ENCODE measurements at regions not wholly inside any gene's neighbourhood (a gene's known extent, or its start where the extent isn't known, plus 50 kb on each side); places are given as distances from the start of the nearest gene placed in this dataset.

- no peaks in the 10 kb centered on the region for H3K9me1 ChIP-seq (ENCODE audit: insufficient read depth, low read length)
- no peak overlapping the region for H2AFZ ChIP-seq (replicated peaks; ENCODE audit: low read length, poor library complexity)
- H2BK5ac ChIP-seq (ENCODE audit: low read depth, low read length, poor library complexity, severe bottlenecking): no peak overlapping the region
- no peak overlapping the region for H3K4me2 ChIP-seq (ENCODE audit: low read depth, low read length)
- no peak overlapping the region for H3K23ac ChIP-seq (ENCODE audit: low read depth, low read length)
- no peak overlapping the region for H3K14ac ChIP-seq (replicated peaks; ENCODE audit: low read depth, low read length)
- ChIA-PET CTCF (no interaction called here), POLR2A (ENCODE audit: unreplicated experiment) (no interaction called here)
- H2BK15ac ChIP-seq (ENCODE audit: low read depth, low read length): no peak overlapping the region
- no peak overlapping the region for H2AK5ac ChIP-seq (ENCODE audit: low read depth, low read length)
- intact Hi-C loops (cut with micrococcal nuclease) (no loop called here), in situ Hi-C loops (cut with MboI; ENCODE audit: low sequenced_read_pairs) (no loop called here), dilution Hi-C loops (cut with HindIII; ENCODE audit: low sequenced_read_pairs, unreplicated experiment) (no loop called here)
- H2BK20ac ChIP-seq (ENCODE audit: low read depth, low read length): no peak overlapping the region
- H2AK9ac ChIP-seq (replicated peaks; ENCODE audit: low read depth, low read length, poor library complexity): no peak overlapping the region
- no peaks in the 10 kb centered on the region for H3K36me3 ChIP-seq (ENCODE audit: control insufficient read depth, insufficient read depth, low read length)
- no TSS peak for BruUV-seq (replicated peaks)
- H3K9me3 ChIP-seq (ENCODE audit: control insufficient read depth, insufficient read depth, low read length): no peaks in the 10 kb centered on the region
- H3K27ac ChIP-seq (ENCODE audit: insufficient read depth, low read length): no peak overlapping the region
- no peak overlapping the region for H4K8ac ChIP-seq (ENCODE audit: low read depth in 2 of 2, low read length in 2 of 2)
- no peak overlapping the region for H2BK120ac ChIP-seq (ENCODE audit: low read depth, low read length)
- no peaks in the 10 kb centered on the region for H3K27me3 ChIP-seq (ENCODE audit: control insufficient read depth, insufficient read depth, low read length)
- no peak overlapping the region for H3K4ac ChIP-seq (ENCODE audit: low read depth, low read length)
- no peak overlapping the region for H3K4me3 ChIP-seq (ENCODE audit: insufficient read depth, low read depth, low read length)
- no peak for ATAC-seq (ENCODE audit: low read depth)
- H3K18ac ChIP-seq (ENCODE audit: low read depth, low read length): no peak overlapping the region
- H4K5ac ChIP-seq (ENCODE audit: low read depth, low read length): no peak overlapping the region
- no peak overlapping the region for H3K9ac ChIP-seq (ENCODE audit: low read depth, low read length)
- no peaks in the 10 kb centered on the region for H3K79me1 ChIP-seq (ENCODE audit: low read depth in 1 of 2, low read length in 2 of 2)
- H3K4me1 ChIP-seq (ENCODE audit: control insufficient read depth, insufficient read depth, low read length): no peaks in the 10 kb centered on the region
- no CpG with 5 or more reads among the region's 2 CpGs for WGBS, 2 experiments (ENCODE audit: extremely low coverage in 2 of 2, insufficient read length in 1 of 2)
- H3K56ac ChIP-seq (ENCODE audit: extremely low read depth, insufficient read depth, low read length): no peak overlapping the region
- TF ChIP-seq CTCF (conservative IDR thresholded peaks at IDR 0.05; ENCODE audit: low read depth, low read length) (no peak), CEBPB (IDR thresholded peaks at IDR 0.05; ENCODE audit: low read depth, low read length) (no peak), NFE2L2 (IDR thresholded peaks at IDR 0.05; ENCODE audit: low read depth, low read length) (no peak), FOS (IDR thresholded peaks at IDR 0.05; ENCODE audit: low read depth, low read length) (no peak), SMC3 (IDR thresholded peaks at IDR 0.05; ENCODE audit: low read depth, low read length) (no peak), RAD21 (IDR thresholded peaks at IDR 0.05; ENCODE audit: low read length) (no peak), MAFK (IDR thresholded peaks at IDR 0.05; ENCODE audit: low read depth, low read length) (no peak), BHLHE40 (IDR thresholded peaks at IDR 0.05; ENCODE audit: low read depth, low read length) (no peak), USF2 (IDR thresholded peaks at IDR 0.05; ENCODE audit: low read depth, low read length) (no peak), CHD1 (IDR thresholded peaks at IDR 0.05; ENCODE audit: low read depth, low read length) (no peak), ELK1 (IDR thresholded peaks at IDR 0.05; ENCODE audit: borderline replicate concordance, low read depth, low read length) (no peak), RCOR1 (IDR thresholded peaks at IDR 0.05; ENCODE audit: insufficient replicate concordance, low read length) (no peak), POLR2A (IDR thresholded peaks at IDR 0.05; ENCODE audit: low read depth, low read length) (no peak), RFX5 (IDR thresholded peaks at IDR 0.05; ENCODE audit: low read depth, low read length) (no peak)
- no peak overlapping the region for H4K91ac ChIP-seq (ENCODE audit: insufficient read depth, low read depth, low read length)
- H4K20me1 ChIP-seq (ENCODE audit: insufficient read depth, low read length): no peaks in the 10 kb centered on the region
- no peak for DNase-seq
Observed at GRCh38 chr14:44759277-44759676, 202.5 kb downstream of the KLHL28 start.

Measured in IMR-90 (cell line).